COLO668 (cell line): ENCODE measurements at regions not wholly inside any gene's neighbourhood (a gene's known extent, or its start where the extent isn't known, plus 50 kb on each side); places are given as distances from the start of the nearest gene placed in this dataset.
"Not testable (repeated sequence)": the region's sequence is repeated elsewhere in the genome, so short reads cannot be mapped to it uniquely, and the experiment has no call there.

Experiments
- DNase-seq: peaks from one replicate; lab custom pipeline; 2025; ENCODE audit not compliant: unreplicated experiment; lab: John Stamatoyannopoulos, UW

- DNase-seq = no peak
These were observed 75.2 kb upstream of the CITED2 start for GRCh38 chr6:139449611-139450000.

- no peak for DNase-seq
These were observed 74.7 kb upstream of the CITED2 start for GRCh38 chr6:139448998-139449610.

GRCh38 chr6:139448051-139448649 lies 73.7 kb upstream of the CITED2 start:
- no peak for DNase-seq

- DNase-seq = no peak
These were observed 73.2 kb upstream of the CITED2 start for GRCh38 chr6:139447656-139447975.

GRCh38 chr6:139446768-139447655 lies 72.6 kb upstream of the CITED2 start:
- DNase-seq = no peak

GRCh38 chr6:139446138-139446715 lies 71.8 kb upstream of the CITED2 start:
- DNase-seq = no peak

GRCh38 chr6:139444273-139444787 lies 69.9 kb upstream of the CITED2 start:
- not testable (repeated sequence) for DNase-seq

GRCh38 chr6:139443231-139444112 lies 69.0 kb upstream of the CITED2 start:
- DNase-seq = no peak

- no peak for DNase-seq
These were observed 67.8 kb upstream of the CITED2 start for GRCh38 chr6:139442188-139442671.

- DNase-seq = no peak
These were observed 64.9 kb upstream of the CITED2 start for GRCh38 chr6:139439349-139439748.

- DNase-seq = no peak
These were observed 64.3 kb upstream of the CITED2 start for GRCh38 chr6:139438775-139439174.

- DNase-seq = no peak
These were observed 62.5 kb upstream of the CITED2 start for GRCh38 chr6:139436957-139437348.

GRCh38 chr6:139436200-139436956 lies 61.9 kb upstream of the CITED2 start:
- no peak for DNase-seq

- no peak for DNase-seq
These were observed 59.4 kb upstream of the CITED2 start for GRCh38 chr6:139433631-139434419.

- DNase-seq = no peak
These were observed 57.1 kb upstream of the CITED2 start for GRCh38 chr6:139431602-139431956.

- DNase-seq = no peak
These were observed 56.6 kb upstream of the CITED2 start for GRCh38 chr6:139430899-139431601.

- no peak for DNase-seq
These were observed 55.2 kb upstream of the CITED2 start for GRCh38 chr6:139429580-139430145.

GRCh38 chr6:139427199-139427598 lies 52.8 kb upstream of the CITED2 start:
- no peak for DNase-seq
